Body of pancreas (tissue), 4 donors: ENCODE measurements at regions not wholly inside any gene's neighbourhood (a gene's known extent, or its start where the extent isn't known, plus 50 kb on each side); places are given as distances from the start of the nearest gene placed in this dataset.

ENCODE experiments used
- POLR2A ChIP-seq, 3 donors: fragments of 450-650 bp; IDR thresholded peaks; one replicate each; pipeline ENCODE4 v1.6.1; 2016; ENCODE audit warnings: antibody characterized with exemption in 3 of 3, mild to moderate bottlenecking in 2 of 3
- TF ChIP-seq, protein P1 (sequence below), 7 experiments: fragments of 450-650 bp in 4 of 7; fragments of 200-600 bp in 3 of 7; sonication (generic) in 3 of 7; IDR thresholded peaks; one replicate each; pipeline ENCODE4 v1.5.1; 2016 to 2019; ENCODE audit warnings: antibody characterized with exemption in 7 of 7

DNA sequence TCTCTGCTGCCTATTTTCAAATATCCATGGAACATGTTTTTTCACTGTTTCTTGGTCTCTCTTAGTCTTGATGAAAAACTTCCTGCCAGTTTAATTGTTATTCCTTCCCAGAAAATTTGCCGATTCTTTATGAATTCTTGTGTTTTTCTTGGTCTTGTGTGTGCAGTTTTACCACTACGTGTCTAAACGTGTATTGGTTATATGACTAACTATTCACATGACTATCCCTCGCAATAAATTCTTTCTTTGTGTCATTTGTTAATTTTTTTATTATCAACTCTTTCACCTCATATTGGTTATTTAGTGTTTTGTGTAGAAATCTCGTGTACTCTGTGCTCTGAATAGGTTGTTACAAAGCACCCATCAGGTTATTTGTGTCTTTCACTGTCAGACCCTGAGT is 315.4 kb downstream of the HAO1 start:
- TF ChIP-seq, protein P1, sequence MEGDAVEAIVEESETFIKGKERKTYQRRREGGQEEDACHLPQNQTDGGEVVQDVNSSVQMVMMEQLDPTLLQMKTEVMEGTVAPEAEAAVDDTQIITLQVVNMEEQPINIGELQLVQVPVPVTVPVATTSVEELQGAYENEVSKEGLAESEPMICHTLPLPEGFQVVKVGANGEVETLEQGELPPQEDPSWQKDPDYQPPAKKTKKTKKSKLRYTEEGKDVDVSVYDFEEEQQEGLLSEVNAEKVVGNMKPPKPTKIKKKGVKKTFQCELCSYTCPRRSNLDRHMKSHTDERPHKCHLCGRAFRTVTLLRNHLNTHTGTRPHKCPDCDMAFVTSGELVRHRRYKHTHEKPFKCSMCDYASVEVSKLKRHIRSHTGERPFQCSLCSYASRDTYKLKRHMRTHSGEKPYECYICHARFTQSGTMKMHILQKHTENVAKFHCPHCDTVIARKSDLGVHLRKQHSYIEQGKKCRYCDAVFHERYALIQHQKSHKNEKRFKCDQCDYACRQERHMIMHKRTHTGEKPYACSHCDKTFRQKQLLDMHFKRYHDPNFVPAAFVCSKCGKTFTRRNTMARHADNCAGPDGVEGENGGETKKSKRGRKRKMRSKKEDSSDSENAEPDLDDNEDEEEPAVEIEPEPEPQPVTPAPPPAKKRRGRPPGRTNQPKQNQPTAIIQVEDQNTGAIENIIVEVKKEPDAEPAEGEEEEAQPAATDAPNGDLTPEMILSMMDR (IDR thresholded peaks at IDR 0.05): no peak
- no peak for TF ChIP-seq POLR2A (IDR thresholded peaks at IDR 0.05)
